Muscle of leg (tissue), 3 donors: ENCODE measurements at regions not wholly inside any gene's neighbourhood (a gene's known extent, or its start where the extent isn't known, plus 50 kb on each side); places are given as distances from the start of the nearest gene placed in this dataset.

Experiments
- DNase-seq: peaks from one replicate; pipeline ENCODE4 v3.0.0; 2013
- H3K27ac ChIP-seq: one replicate; pipeline ENCODE4 v1.5.1; 2013; ENCODE audit warnings: mild to moderate bottlenecking, low read length, control low read depth
- H3K27me3 ChIP-seq: one replicate; pipeline ENCODE4 v1.6.1; 2013; ENCODE audit warnings: low read length; ENCODE audit not compliant: control insufficient read depth, insufficient read depth
- H3K36me3 ChIP-seq: one replicate; pipeline ENCODE4 v1.6.1; 2013; ENCODE audit warnings: low read length; ENCODE audit not compliant: control insufficient read depth, insufficient read depth
- H3K4me1 ChIP-seq: one replicate; pipeline ENCODE4 v1.6.1; 2013; ENCODE audit warnings: low read length; ENCODE audit not compliant: control insufficient read depth, insufficient read depth
- H3K4me3 ChIP-seq: one replicate; pipeline ENCODE4 v1.5.1; 2013; ENCODE audit warnings: low read length, control low read depth
- H3K9me3 ChIP-seq: replicated peaks from 2 replicates; pipeline ENCODE4 v1.6.1; 2013; ENCODE audit warnings: low read depth, low read length; ENCODE audit not compliant: control insufficient read depth
- WGBS: methylation state at CpG from one replicate; pipeline ENCODE4 v1.1.5; 2013; ENCODE audit warnings: missing lambda C conversion rate; ENCODE audit not compliant: insufficient coverage; 5-methylcytosine and 5-hydroxymethylcytosine counted together

DNA sequence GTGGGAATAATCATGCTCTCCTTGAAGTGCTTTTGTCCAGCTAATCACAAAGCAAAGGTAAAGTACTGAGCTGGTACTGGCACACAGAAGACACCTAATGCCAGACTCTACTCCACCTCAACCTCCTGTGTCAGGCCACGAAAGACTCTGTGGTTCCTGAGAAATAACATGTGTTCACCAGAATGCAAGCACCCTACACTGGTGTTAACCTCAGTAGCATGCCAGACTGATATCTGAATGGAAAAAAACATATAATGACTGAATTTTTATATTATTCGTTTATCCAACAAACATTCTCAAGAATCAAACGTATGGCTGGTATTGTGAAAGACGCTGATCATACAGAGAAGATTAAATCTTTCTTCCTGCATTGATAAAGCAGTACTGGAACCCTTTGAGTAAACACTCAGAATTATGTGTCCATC is 97.1 kb upstream of the IFNE start:
- no peak for DNase-seq
- Histone ChIP-seq H3K27ac (no peak overlapping the region), H3K4me1 (no peaks in the 10 kb centered on the region), H3K4me3 (no peak overlapping the region), H3K36me3 (no peaks in the 10 kb centered on the region), H3K27me3 (no peaks in the 10 kb centered on the region), H3K9me3 (no peaks in the 10 kb centered on the region)
- no CpG with 5 or more reads among the region's 4 CpGs for WGBS

DNA sequence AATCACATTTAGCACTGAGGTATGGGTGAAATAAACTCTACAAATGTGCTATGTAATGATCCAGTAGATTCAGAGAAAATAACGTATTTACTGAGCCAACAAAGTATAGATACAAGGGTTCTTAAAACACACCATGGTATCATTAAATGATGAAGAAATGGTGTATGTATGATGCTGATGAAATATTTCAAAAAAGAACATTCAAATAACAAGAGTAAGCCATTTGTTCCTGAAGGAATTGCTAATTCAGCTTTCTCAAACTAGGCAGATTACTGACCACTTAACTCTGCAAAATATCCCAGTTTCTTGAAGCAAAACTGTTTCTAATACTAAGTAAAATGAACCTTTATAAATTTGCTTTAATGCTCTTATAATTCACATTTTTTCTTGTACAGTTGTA is 97.6 kb upstream of the IFNE start:
- Histone ChIP-seq H3K9me3 (no peaks in the 10 kb centered on the region), H3K4me3 (no peak overlapping the region), H3K36me3 (no peaks in the 10 kb centered on the region), H3K27me3 (no peaks in the 10 kb centered on the region), H3K4me1 (no peaks in the 10 kb centered on the region), H3K27ac (no peak overlapping the region)
- no CpG with 5 or more reads among the region's 1 CpG for WGBS
- DNase-seq: no peak

DNA sequence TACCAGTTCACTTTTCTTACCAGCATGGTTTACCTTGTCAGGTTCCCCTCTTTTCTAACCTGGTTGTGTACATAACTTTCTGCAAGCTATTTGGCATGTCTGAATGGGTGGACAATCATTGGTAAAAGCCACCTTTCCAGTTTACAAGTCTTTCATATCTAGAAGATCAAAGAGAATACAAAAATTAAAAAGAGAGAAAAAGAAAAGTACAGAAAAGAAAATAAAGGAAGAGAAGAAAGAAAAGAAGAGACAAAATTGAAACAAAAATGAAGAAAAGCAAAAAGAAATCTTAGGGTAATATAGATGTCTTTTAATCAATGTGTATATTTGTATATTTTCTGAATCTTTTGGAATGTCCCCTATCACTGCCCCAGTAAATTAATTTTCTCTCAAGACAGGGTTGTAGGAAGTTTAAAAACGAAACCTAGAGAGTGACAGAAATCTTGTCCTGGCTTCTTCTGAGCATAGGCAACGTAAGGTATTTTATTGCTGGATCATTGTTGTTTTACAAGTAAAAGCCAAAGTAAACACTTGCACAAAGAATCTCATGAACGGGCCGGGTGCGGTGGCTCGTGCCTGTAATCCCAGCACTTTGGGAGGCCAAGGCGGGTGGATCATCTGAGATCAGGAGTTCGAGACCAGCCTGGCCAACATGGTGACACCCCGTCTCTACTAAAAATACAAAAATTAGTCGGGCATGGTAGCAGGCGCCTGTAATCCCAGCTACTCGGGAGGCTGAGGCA is 98.7 kb upstream of the IFNE start:
- Histone ChIP-seq H3K27me3 (no peaks in the 10 kb centered on the region), H3K27ac (no peak overlapping the region), H3K9me3 (no peaks in the 10 kb centered on the region), H3K4me1 (no peaks in the 10 kb centered on the region), H3K36me3 (no peaks in the 10 kb centered on the region), H3K4me3 (no peak overlapping the region)
- no peak for DNase-seq
- 68% methylated on average over 8 of the region's 12 CpGs for WGBS

DNA sequence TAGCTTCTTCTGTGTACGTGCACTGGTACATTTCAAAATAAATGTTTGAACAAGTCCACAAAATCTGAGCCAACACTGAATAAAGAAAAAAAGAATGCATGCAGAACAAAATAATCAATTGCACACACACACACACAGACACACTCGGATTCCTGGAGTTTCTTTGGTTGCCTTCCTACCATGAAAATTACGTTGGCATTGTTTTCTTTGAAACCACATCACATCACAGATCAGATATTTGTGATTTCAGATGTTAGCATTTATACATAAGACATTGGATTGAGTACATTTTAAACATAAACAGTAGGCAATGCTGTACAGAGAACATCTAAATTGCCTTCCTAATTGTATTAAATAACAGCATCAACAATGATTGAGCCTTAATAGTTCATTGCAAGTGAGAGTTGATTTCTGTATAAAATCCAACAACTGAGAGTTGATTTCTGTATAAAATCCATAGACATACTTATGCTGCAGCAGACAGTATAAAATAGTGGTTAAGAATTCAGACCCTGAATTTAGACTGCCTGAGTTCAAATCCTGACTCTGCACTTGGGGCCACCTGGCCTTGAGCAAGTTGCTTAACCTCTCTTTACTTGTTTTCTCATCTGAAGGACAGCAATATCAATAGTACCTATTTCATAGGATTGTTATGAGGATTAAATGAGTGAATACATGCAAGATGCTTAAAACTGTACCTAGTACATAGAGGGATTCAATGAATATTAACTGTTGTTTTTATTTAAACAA is 101.7 kb upstream of the IFNE start:
- WGBS: no CpG with 5 or more reads among the region's 3 CpGs
- DNase-seq: no peak
- H3K27me3 ChIP-seq: no peaks in the 10 kb centered on the region
- no peak overlapping the region for H3K27ac ChIP-seq
- H3K4me3 ChIP-seq: no peak overlapping the region
- H3K36me3 ChIP-seq: no peaks in the 10 kb centered on the region
- H3K9me3 ChIP-seq: no peaks in the 10 kb centered on the region
- H3K4me1 ChIP-seq: no peaks in the 10 kb centered on the region

DNA sequence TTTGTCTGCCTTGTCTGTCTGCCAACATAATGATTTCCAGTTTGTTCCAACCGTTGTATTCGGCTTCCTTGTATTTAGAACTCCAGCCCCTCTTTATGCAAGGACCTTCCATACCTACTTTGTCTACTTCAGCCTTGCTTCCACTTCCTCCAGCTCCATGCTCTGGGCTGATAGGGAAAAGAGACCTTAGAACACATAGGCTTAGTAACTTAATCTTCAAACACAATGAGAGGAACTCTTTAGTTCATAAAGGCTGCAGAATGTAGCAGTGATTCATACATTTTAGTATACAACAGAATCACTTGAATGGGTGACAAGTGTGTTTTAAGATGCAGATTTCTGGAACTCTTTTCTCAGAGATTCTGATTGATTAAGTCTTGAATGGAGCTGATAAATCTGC is 102.8 kb upstream of the IFNE start:
- WGBS: 71% methylated on average over 2 of the region's 2 CpGs
- H3K27me3 ChIP-seq: no peaks in the 10 kb centered on the region
- no peak overlapping the region for H3K4me3 ChIP-seq
- no peak for DNase-seq
- no peaks in the 10 kb centered on the region for H3K36me3 ChIP-seq
- no peaks in the 10 kb centered on the region for H3K9me3 ChIP-seq
- H3K4me1 ChIP-seq: no peaks in the 10 kb centered on the region
- no peak overlapping the region for H3K27ac ChIP-seq

DNA sequence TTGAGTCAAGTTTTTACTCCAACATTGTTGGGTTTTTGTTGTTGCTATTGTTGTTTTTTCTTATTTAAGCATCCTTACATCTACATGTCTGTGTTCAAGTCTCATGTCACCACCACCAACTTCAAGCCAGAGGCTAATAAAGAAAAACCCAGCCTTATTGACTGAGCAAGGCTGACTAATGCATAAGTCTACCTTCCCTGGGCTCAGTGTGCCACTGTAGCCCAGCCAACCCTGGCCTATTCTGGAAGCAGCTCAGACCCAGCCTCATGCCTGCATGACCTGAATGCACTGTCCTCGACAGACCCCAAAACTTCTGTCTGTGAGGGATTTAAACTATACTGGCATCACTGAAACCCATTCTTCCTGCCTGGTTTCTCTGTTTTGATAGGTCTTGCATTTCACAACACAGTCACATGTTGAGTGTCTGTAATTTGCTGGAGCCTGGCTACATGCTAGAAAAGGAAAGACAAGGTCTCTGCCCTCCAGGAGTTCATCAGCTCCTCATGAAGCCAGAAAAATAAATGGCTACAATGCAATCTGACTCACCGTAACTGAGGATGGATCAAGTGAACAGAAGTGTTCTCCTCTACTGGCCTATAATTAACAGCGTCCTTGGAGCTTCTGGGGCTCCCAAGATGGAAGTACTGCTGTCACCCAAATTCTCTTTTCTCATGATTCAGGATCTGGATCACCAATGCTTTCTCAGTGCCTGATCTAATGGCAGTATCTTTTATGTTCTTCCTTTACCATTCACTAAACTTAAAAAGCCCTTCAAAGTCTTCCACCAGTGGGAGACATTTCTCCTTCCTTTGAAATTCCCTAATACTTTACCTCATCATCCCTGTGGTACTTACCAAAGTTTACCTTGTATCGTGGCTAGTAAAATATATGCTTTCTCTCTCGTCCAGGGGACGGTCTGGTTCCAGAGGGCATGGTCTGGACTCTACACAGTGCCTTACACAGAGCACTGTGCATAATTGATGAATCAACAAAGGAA is 103.9 kb upstream of the IFNE start:
- Histone ChIP-seq H3K36me3 (no peaks in the 10 kb centered on the region), H3K4me3 (no peak overlapping the region), H3K27me3 (no peaks in the 10 kb centered on the region), H3K27ac (no peak overlapping the region), H3K4me1 (no peaks in the 10 kb centered on the region), H3K9me3 (no peaks in the 10 kb centered on the region)
- DNase-seq: no peak
- WGBS: 85% methylated on average over 5 of the region's 6 CpGs

DNA sequence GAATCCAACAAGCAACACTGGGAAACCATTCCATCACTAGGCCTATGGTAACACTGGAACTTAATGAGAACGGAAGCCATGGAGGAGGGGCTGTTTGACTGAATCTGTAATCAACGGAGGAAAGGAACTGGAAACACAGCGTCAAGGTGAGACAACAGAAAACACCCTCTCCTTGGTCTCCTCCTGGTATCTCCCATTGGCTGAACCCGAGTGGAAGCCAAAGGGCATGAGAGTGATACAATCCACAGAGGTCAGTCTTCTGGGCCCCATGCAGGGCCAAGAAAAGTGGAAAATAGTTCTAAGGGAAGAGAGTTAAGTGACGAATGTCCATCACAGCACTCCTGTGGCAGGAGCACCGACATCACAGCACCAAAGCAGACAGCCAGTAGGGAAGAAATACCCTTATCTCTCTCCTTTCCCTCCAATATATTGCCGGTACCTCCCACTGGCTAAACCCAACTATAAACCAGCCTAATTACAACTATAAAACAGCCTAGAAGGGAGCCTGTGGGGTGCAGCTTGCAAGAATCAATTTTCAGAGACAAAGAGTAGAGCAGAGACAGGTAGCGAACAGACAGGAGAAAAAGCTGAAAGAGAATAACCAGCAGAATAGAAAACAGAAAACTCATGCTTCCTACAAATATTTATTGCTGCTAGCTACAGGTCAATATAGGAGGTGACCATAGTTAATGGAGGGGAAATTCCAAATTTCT is 107.4 kb upstream of the IFNE start:
- no peak overlapping the region for H3K4me3 ChIP-seq
- no CpG with 5 or more reads among the region's 8 CpGs for WGBS
- H3K27ac ChIP-seq: no peak overlapping the region
- no peaks in the 10 kb centered on the region for H3K4me1 ChIP-seq
- H3K36me3 ChIP-seq: no peaks in the 10 kb centered on the region
- H3K27me3 ChIP-seq: no peaks in the 10 kb centered on the region
- no peak for DNase-seq
- H3K9me3 ChIP-seq: no peaks in the 10 kb centered on the region

DNA sequence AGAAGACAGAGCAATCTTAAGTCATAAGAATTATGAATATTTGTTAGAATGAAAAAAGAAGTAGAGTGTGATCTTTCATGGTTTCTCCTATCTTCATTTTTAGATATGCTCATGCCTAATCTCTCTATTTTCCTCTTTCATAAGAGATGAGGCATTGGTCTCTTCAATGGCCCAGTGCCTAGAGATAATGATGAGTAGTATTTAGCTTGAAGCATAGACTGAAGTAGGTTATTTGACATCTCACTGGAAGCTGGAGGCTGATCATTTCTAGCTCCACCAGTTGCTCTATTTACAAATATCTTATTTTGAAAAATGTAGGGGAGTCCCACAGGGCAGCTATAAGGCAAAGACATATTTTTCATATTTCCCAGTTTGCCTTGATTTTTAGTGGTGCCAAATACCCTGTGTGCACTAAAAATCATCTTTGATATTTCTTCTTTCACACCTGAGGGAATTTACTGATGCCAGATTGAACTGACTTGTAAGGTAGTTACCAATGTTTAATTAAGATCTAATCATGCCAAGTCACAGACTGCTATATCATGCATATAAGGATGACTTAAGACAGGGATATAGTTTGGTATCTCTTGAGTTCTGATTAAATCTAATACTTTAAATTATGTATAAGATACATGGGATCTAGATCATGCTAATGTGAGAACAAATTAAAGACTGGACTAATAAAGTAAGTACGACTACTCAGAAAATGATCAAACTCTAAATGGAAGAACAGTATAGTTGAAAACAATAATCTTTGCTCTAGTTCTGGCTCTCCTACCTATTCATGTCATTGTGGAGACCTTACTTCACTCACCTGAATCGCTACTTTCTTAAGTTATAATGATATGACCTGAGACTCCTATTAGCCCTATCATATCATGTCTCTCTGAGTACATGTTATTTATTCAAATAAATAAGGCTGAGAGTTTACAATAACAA is 108.2 kb upstream of the IFNE start:
- Histone ChIP-seq H3K9me3 (no peaks in the 10 kb centered on the region), H3K36me3 (no peaks in the 10 kb centered on the region), H3K27ac (no peak overlapping the region), H3K4me3 (no peak overlapping the region), H3K4me1 (no peaks in the 10 kb centered on the region), H3K27me3 (no peaks in the 10 kb centered on the region)
- WGBS: no CpG with 5 or more reads among the region's 2 CpGs
- no peak for DNase-seq
